ENCODE measurements at regions not wholly inside any gene's neighbourhood (a gene's known extent, or its start where the extent isn't known, plus 50 kb on each side); places are given as distances from the start of the nearest gene placed in this dataset.
A peak's percentile ranks its signal among the peaks of the same experiment; 100 is the strongest.

- DNase-seq (ENCODE audit: low read depth) = no peak
These were observed 493.6 kb downstream of the GADD45G start for GRCh38 chr9:90098408-90098807.

DNA sequence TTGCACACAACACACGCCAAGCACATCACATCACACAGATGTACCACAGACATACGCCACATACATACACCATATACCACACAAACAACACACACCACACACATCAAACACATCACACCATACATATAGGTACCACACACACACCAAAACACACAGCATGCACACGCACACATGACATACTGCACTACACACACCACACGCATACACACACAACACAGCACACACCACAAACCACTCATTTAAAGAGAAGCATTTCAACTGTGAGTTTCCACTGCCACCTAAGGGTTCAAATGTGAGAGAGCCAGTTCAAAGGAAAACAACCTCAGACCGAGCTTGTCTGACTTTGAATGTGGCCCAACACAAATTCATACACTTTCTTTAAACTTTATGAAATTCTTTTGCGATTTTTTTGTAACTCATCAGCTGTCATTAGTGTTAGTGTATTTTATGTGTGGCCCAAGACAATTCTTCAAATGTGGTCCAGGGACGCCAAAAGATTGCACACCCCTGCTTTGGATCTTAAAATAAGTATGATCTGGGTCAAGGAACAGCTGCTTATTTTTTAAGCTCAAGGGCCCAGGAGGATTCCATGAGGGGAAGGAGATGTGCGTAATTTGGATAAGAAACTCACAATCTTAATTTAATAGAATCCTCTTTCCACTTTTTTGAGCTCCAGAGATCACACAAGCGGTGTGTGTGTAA, 494.6 kb downstream of the GADD45G start:
- no peak for DNase-seq (ENCODE audit: low read depth)

- DNase-seq (ENCODE audit: low read depth) = no peak
These were observed 495.2 kb downstream of the GADD45G start for GRCh38 chr9:90100014-90100413.

DNA sequence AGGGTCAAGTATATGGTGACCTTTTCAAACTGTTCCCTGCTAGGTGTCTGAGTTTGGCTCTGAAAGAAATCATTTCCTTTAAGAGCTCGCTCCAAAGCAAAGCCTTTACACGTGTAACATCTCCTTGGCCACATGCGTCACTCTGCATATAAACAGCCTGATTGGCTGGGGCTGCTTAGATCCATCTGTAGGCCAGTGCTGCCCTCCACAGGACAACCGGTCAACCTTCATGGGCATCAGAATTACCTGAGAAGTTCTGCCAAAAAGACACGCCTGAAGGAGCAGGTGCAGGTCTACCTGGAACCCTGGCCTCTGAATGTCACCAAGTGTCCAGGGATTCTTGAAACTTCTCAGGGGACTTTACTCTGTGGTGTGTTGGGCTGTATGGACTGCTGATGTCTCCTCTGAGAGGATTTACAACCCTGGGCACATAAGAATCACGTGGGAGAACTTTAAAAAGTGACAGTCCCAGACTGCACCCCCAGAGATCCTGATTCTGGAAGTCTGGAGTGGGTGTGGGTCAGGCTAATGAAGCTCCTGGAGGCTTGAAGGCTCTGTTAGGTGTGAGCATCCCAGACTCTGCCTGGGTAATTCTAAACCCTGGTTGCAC, 497.6 kb downstream of the GADD45G start:
- peak; percentile 57 for DNase-seq (ENCODE audit: low read depth)

- no peak for DNase-seq (ENCODE audit: low read depth)
These were observed 499.0 kb downstream of the GADD45G start for GRCh38 chr9:90103771-90104170.

- DNase-seq (ENCODE audit: low read depth) = no peak
These were observed 501.0 kb downstream of the GADD45G start for GRCh38 chr9:90105773-90106172.

GRCh38 chr9:90107040-90107725, 502.4 kb downstream of the GADD45G start:
- no peak for DNase-seq (ENCODE audit: low read depth)

DNA sequence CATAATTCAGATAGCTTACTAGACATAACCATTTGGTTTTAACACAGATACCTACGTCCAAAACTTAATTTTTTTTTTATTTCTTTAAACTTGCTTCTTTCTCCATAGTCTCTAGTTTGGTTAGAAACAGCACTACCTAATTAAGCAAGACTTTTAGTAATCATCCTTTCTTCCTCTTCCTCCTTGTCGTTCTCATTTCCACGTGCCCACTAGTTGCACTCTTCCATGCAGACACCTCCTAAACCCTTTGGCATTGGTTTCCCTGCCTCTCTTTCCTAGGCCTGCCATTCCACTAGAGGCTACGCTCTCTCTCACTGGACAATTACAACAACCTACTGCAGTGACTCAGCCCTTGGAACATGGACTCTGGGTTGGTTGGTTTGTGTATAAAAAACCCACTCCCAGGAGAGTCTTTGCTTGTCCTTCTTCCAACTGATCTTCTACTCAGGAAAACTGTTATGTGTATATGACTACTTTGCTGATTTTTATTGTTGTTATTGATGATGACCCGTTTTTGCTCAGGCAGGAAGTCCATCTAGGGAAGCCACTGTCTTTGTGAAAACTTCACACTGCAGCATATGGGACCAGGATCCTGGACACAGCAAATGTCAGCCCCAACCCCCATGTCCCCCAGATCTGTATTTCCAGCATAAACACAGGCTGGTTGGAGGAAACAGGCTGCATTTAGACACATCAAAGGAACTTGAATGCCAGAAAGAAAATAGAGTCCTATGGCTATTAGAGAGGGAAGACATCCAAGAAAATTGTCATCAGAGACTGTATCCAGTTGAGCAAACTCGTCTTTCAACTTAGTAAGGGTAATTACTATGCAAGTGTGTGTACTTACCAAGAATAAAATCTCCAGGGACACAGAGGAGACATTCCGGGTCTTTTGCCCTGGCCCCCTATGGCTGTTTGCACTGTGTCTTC, 503.2 kb downstream of the GADD45G start:
- DNase-seq (ENCODE audit: low read depth) = no peak

DNA sequence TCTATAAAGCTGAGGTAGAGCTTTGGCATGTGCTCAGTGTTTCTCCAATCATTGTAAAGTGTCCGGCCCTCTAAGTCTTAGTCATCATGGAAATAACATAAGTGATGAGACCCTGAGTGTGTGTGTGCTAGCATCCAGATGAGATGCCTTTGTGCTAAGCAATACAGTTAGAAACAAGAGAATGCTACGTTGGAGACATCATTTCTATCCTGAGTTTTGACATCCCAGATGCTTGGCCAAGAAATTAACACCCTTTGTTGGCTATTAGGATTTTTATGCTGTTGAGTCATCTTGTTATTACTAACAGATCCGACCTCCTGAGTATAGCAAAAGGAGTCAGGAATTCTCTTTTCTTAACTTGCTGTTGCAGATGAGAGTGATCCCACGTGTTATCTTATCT, 508.0 kb downstream of the GADD45G start:
- no peak for DNase-seq (ENCODE audit: low read depth)

- no peak for DNase-seq (ENCODE audit: low read depth)
These were observed 510.0 kb downstream of the GADD45G start for GRCh38 chr9:90114641-90115425.

GRCh38 chr9:90121762-90122161, 517.0 kb downstream of the GADD45G start:
- DNase-seq (ENCODE audit: low read depth) = no peak

DNA sequence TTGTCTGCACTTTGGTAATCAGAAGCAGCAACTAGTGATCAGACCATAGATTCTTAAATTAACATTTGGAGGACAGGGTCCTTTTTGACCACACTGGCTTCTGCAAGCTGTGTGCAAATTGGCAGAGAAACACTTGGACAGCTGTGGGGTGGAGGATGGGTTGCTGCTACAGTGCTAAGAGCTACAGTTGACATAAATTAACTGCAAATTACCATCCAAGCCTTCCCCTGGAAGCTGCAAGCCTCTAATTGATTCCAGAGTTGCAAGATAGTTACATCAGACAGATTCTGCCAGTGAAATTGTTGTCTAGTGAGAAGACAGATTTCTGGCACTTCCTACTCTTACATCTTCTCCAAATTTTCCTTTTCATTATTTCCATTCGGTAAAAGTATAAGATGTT, 517.7 kb downstream of the DIRAS2 start:
- no peak for DNase-seq (ENCODE audit: low read depth)

GRCh38 chr9:90127923-90128322, 514.7 kb downstream of the DIRAS2 start:
- DNase-seq (ENCODE audit: low read depth) = no peak

- no peak for DNase-seq (ENCODE audit: low read depth)
These were observed 513.9 kb downstream of the DIRAS2 start for GRCh38 chr9:90128587-90129190.

DNA sequence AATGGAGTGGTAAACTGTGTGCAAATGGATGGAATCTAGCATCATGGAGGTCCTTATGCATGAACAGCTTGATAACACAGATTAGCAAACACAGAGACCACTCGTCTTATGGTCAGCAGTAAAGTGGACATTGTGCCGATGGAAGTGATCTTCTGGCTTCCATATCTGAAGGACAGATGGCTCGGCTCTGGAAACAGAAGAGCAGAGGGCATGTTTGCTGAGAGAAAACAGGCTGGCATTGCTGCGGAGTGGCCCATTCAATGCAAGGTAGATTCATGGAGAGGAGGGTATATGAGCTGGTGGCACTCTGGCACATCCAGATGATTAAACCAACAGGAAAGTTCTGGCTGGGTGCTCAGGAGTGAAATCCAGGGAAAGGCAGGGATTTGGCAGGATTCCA, 513.2 kb downstream of the DIRAS2 start:
- no peak for DNase-seq (ENCODE audit: low read depth)

DNA sequence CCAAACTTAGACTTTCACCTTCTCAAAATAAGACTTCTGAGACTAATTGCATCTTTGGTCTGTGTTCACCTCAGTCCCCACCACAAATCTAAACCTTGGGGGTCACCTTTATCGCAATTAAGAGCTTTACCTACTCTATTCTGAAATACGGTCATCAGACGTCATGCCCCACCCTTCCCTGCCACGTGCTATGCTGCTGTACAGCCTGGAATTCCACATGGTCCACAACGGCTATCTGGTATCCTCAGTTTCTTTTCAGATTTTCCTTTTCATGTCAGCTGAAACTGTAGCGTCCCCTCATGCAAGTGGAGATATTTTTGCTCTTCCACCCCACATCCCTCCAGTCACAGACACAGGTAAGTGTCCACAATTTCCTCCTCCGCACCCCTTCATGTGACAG, 511.1 kb downstream of the DIRAS2 start:
- no peak for DNase-seq (ENCODE audit: low read depth)

DNA sequence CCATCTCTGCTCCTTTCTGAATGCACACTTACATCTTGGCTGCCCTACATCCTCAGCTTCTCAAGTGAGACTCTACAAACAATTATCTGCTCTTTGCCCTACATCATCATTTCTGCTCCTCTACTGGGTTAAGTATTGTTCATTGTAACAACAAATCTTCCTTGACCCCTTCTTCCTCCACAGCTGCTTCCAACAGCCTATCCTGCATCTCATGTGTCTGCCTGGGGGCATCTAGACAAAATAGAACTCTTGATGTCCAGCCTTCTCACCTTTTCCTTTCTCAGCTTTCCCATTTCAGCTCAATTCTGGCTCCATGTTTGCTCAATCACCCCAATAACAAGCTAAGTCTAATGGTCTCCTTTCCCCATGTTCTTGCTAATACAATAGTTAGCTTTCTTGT, 509.8 kb downstream of the DIRAS2 start:
- no peak for DNase-seq (ENCODE audit: low read depth)

DNA sequence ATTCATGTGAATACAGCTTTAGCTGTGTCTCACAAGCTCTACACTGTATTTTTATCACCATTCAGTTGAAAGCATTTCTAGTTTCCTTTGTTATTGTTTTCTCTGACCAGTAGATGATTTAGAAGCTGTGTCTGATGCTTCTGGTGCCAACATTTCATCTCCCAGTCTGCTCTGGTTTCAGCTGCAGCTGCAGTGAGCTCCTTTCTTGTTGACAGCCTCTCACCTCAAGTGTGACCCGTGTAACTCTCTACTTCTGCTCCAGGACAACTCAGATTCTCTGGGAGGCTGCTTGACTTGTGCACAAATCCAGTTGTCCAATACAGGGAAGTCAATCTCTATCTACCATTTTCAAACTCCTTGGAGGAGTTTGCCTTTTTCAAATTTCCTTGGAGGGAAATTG, 504.8 kb downstream of the DIRAS2 start:
- DNase-seq (ENCODE audit: low read depth) = no peak

- no peak for DNase-seq (ENCODE audit: low read depth)
These were observed 502.3 kb downstream of the DIRAS2 start for GRCh38 chr9:90140131-90140818.

DNA sequence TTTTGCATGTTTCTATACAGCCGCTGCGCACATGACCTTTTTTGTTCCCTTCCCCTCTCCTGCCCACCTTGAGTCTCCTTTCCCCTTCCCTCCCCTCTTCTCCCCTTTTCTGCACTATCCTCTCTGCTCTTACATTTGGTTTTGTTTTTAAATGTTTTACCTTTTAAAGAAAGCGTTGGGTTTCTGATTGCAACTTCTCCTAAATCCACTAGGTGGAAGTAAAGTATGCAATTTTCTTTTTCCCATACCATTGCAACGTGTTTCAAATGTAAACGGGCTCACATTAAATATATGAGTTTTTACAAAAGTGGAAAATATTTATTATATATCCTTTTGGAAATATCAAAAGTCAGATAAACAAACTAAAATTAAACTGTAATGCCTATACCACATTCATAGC, 500.9 kb downstream of the DIRAS2 start:
- DNase-seq (ENCODE audit: low read depth) = no peak

DNA sequence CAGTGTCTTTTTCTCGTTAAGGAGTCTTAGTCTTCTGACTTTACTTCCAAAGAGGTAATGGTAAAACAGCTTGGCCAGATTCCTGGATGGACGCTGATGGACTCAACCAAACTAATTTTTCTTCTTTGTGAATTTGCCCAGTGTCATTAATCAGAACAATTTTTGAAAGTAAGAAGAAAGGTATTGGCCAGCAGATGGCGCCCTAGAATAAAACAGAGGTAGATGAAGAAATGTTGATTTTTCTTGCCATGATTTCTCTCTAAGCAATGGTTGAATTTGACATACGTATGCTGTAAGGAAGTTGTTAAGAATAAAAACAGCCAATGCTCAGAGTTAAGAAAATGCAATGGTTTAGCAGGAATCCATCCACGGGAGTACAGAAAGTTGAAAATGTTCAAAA, 500.0 kb downstream of the DIRAS2 start:
- DNase-seq (ENCODE audit: low read depth) = peak; percentile 1

Data from T-helper 22 cell (primary cell).